T47D (cell line): ENCODE measurements at regions not wholly inside any gene's neighbourhood (a gene's known extent, or its start where the extent isn't known, plus 50 kb on each side); places are given as distances from the start of the nearest gene placed in this dataset.

Experiments
- DNase-seq, 2 experiments: peaks; one replicate each; pipeline versions ENCODE4 v3.0.0 to v3.0.0-alpha.2; 2011 to 2012; ENCODE audit warnings: low read depth in 1 of 2, low spot score in 1 of 2
- JUND ChIP-seq: IDR thresholded peaks from 2 replicates; pipeline ENCODE4 v1.6.1; 2012; ENCODE audit warnings: low read depth
- in situ Hi-C: cut with HindIII; loops from 2 replicates; pipeline ENCODE4 v1.10.0; 2016; ENCODE audit warnings: low sequenced_read_pairs, low pct_unique_long_range_greater_than_20kb

DNA sequence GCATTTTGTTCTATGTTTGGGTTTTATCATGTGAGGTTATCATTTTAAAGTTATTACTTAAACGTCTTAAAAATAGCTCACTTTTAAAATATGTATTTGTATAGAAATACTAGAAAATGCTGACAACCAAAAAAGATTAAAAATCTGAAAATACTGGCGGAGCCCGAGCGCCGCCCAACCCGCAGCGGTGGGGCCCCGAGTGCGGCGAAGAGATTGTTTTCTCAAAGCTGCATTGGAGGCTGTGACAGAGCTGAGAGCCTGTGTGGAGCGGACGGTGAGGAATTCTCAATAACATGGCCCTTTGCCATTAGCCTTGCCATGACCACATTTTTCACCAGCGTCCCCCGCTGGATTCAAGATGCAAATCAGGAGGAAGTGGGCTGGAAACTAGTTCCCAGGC lies 255.4 kb downstream of the NKX6-1 start:
- no peak for DNase-seq
- no peak for TF ChIP-seq JUND
- in situ Hi-C loops: no loop called here

DNA sequence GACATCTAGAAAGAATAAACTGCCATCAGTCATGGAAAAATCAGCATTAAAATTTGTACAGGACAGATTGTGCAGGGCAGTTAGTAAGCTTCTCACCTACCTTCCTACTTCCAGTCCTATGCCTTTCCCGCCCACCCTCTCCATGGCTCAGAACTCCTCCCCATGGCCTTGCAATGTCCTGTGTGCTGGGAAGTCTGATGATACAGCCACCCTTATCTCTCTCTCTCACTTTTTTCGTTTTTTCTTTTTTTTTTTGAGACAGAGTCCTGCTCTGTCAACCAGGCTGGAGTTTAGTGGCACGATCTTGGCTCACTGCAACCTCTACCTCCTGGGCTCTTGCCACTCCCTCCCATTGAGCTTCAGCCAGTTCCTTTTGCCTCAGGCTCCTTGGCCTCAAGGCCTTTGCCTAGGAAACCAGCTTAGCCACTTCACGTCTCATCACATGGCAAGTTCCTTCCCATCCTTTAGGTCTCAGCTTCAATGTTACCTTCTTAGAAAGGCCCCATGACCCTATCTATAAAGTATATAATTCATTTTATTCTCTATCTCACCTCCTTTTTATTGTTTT lies 259.7 kb downstream of the NKX6-1 start:
- TF ChIP-seq JUND: no peak
- DNase-seq: peak in 1 of 2 experiments; percentile 33
- in situ Hi-C loops: no loop called here

DNA sequence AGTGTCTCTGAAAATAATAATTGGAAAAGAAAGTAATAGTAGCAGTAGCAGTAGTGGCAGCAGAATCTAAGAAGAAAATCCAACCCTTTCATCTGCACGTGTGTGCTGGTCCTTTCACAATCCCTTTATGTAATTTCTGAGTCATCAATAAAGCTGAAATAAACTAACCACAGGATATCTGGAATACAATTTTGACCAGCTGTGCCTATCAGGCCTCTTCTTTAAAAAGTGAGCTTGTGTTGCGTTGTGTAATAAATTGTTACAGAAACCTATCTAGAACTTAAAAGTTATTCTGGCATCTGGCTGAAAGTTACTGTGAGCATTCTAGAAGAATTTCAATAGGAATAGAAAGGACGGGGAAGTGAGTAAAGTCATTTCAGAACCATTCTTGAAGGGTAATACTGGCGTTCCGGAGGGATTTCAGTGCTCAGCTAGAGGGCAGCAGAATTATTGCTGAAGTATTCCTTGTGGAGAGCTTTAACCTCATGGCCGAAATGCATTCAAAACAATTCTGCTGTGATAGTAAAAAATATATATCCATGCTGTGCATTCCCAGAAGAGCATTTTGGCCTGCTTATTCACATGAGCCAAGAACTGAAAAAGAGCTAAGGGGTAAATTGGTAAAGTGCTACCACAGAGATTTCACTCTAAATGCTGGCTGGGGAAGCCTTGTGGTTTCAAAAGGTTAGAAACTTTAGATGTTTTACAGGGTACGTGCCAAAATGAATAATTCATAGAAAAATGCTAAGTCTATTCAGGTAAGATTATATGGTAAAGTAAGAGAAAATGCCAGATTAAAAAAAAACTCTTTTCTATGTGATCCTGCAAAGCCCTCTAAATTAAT lies 260.6 kb downstream of the NKX6-1 start:
- in situ Hi-C loops: no loop called here
- no peak for DNase-seq
- TF ChIP-seq JUND: no peak

DNA sequence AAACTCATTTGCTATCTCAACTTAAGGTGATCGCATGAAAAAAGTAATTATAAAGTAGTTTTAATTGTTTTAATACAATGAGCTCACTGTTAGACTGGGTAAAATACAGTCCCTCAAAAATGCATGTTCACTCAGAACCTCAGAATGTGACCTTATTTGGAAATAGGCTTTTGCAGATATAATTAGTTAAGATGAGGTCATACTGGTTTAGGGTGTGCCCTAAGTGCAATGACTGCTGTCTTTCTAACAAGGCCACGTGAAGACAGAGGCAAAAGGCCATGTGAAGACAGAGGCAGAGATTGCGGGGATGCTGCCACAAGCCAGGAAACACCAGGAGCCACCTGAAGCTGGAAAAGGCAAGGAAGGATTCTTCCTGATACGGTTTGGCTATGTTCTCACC lies 262.1 kb downstream of the NKX6-1 start:
- in situ Hi-C loops: no loop called here
- DNase-seq: no peak
- no peak for TF ChIP-seq JUND

DNA sequence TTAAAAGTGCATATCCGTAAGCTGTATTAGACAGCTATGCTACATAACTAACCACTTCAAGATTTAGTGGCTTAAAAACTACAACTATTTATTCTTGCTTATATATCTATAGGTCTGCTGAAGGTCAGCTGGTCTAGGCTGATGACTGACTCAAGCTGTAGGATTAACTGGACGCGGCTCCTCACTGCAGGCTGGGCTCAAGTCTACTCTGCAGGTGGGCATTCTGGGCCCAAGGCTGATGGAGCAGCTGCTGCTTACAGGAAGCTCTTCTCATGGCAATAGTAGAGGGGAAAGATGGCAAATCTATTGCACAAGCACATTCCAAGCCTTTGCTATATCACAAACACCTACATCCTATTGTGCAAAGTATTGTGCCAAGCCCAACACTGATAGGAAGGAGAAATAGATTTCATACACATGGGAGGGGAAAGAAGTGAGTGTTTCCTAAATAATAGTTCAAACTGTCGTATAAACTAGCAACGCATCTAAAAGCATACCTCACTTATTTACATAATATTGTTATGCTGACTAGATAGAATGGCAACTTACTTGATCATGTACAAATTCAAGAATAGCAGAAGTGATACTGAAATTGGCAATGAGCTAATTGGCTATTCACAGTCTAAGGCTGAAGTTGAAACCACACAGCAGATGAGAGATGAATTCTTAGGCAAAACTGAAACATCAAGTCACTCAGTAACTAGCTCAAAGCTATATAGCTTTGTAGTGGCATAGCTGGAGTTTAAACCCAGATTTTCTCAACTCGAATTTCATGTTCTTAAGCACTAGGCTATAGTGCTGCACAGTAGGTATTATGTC lies 263.8 kb downstream of the NKX6-1 start:
- no peak for TF ChIP-seq JUND
- in situ Hi-C loops: no loop called here
- DNase-seq: no peak

DNA sequence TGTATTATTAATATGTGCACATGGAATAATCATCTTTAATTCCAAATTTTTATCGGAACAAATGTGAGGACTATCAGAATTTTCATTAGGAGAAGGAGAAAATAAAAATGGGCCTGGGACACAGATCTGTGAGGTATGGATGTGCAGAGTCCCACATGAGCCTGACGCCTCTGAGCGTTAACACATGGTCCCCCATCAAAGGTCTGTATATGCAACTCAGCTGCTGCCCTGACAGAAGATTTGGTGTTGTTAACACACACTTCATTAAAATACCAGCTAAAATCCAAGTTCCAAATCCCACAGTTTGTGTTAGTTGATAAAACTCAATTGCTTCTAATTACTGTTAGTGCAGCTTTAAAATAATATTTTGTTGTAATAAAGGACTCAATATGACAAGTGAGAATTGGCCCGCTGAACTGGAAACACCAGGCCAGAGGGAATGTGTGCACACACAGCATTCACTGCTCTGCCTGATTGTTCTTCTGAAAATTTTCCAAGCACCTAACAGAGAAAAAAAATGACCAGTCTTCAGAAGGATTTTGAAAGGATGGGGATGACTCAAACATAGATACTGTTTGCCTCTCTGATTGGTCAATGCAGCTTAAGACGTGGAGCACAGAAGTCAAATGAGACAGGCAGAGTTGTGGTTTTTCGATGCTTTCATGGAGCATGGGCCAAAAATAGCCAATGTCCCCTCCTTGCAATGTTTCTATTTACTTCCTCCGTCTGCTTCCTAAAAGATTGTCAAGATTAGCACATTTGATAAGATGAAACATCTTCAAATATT lies 266.6 kb downstream of the NKX6-1 start:
- in situ Hi-C loops: no loop called here
- DNase-seq: no peak
- TF ChIP-seq JUND: no peak

DNA sequence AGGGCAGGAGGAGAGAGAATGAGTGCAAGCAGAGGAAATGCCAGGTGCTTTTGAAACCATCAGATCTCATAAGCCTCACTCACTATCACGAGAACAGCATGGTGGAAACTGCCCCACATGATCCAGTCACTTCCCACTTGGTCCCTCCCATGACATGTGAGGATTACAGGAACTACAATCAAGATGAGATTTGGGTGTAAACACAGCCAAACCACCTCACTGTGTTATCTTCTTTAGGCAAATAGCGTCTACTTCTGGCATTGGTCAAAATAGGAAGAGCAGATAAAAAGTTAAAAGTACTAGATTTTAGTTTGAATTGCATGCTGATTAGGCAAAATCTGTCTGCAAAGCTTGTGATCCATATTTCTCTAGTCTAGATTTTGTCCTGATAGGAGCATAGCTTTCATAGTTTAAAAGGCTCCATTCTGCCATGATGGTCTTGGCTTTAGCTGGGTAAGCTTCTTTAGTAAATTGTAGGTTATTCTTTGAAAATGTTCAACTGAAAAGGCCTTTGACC lies 267.5 kb downstream of the NKX6-1 start:
- DNase-seq: no peak
- TF ChIP-seq JUND: no peak
- in situ Hi-C loops: no loop called here

DNA sequence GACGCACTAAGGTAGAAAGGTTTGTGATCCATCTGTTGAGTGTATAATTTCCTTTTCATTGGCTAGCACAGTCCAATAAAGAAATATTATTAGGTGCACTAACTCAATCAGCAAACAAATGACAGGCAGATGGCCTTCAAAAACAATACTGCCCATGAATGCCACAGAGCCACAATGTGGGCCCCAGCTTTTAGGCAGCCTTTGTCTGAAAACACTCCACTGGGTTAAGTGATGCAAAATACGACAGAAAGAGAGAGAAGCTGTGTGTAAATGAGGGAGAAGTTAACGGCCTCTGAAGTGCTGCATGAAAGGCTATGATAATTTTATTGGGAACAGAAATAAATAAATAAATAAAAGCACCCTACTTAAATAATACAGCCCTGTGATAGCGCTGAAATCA lies 274.6 kb downstream of the NKX6-1 start:
- no peak for TF ChIP-seq JUND
- no peak for DNase-seq
- in situ Hi-C loops: no loop called here

DNA sequence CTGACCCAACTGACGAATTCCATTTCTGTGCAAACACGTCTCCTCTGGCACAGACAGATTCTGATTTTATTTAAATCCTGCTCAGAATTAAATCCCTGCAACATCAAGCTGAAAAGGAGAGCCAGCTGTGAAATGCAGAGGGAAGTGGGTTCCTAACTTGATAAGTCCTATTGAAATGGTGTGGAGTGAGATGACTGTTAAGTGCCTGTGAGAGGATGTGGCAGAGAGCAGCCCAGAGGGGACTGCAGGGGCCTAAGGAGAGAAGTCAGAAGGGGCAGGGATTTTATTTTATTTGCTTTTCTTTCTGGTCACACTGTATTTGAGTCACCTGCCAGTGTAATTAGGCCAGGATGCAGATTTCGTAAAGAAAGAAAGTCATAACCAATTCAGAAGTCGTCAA lies 277.4 kb downstream of the NKX6-1 start:
- DNase-seq: no peak

DNA sequence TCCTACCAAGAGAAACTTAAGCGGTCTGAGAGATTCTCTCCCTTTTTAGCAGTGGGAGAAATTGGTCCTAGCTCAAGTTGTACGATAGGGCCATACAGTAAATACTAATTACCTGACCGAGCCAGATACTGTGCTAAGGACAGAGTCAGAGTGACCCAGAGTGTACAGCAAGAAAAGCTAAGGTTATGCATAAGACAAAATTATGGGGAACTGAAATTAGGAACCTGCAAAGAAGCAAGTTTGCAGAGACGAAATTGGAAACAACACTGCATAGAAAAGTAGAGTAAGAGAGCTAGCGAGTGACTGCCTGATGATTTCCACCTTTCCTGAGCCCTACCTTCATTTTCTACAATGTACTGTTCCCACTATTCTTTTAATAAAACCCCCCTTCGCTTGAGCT lies 278.1 kb downstream of the NKX6-1 start:
- in situ Hi-C loops: no loop called here
- no peak for TF ChIP-seq JUND
- no peak for DNase-seq

More for the DNA sequence above, 277.4 kb downstream of the NKX6-1 start:
- TF ChIP-seq JUND: no peak
- in situ Hi-C loops: no loop called here

DNA sequence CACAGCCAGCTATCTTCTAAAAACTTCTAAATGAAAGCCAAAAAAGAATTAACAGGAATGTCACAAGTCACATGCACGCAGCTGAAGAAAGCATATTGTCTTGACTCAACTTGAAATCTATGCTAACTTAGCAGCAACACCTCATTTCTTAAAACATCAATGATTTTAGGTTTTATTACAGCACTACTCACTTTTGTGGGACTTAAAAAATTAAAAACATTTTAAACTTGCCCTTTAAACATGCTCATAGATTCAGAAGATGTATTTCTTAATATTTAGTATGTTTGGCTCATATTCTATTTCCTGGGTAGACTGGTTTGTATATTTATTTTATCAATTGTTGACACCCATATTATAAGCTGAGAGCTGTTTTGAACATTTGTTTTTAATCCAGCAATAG lies 279.4 kb downstream of the NKX6-1 start:
- DNase-seq: no peak
- TF ChIP-seq JUND: no peak
- in situ Hi-C loops: no loop called here

DNA sequence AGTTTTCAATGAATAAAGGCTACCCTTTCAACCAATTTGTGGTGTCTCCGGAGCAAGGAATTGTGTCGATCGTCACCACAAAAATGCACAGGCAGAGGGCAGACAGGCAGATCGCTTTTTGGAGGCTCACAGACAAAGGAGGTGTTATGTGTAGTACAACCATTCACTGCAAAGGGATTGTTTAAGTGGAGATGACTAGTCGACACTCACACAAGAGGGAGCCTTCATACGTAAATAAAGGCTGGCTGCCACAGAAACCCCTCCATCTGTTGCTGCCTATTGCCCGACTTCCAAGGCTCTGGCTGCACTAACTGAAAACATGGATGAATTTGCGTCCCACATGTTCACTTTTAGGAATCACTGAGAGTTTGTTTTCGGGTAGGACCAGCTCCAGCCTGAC lies 281.1 kb downstream of the NKX6-1 start:
- in situ Hi-C loops: no loop called here
- TF ChIP-seq JUND: no peak

More for the DNA sequence above, 281.1 kb downstream of the NKX6-1 start:
- no peak for DNase-seq
